Lung (tissue), 11 donors: ENCODE measurements at regions not wholly inside any gene's neighbourhood (a gene's known extent, or its start where the extent isn't known, plus 50 kb on each side); places are given as distances from the start of the nearest gene placed in this dataset.
A peak's percentile ranks its signal among the peaks of the same experiment; 100 is the strongest.

Experiments
- ATAC-seq: fragments of 200-7000 bp; cut with Tn5 transposase; one replicate; pipeline ENCODE4 v1.9.1; 2020; ENCODE audit warnings: moderate number of reproducible peaks; ENCODE audit not compliant: insufficient read depth, low FRiP score
- DNase-seq, 3 donors: peaks; one replicate each; pipeline ENCODE4 v3.0.0-alpha.2; 2013 to 2017
- H3K27ac ChIP-seq, 2 donors: one replicate each; pipeline ENCODE4 v1.5.1; 2013; ENCODE audit warnings: mild to moderate bottlenecking in 2 of 2, moderate library complexity in 2 of 2, control low read depth in 1 of 2, inconsistent platforms in 1 of 2, low read depth in 1 of 2, low read length in 1 of 2
- H3K27me3 ChIP-seq, 3 donors: one replicate each; pipeline ENCODE4 v1.5.1; 2013; ENCODE audit warnings: low read length in 2 of 3; ENCODE audit not compliant: control insufficient read depth in 3 of 3, insufficient read depth in 3 of 3
- H3K36me3 ChIP-seq, 4 donors: one replicate each; pipeline ENCODE4 v1.5.1; 2013; ENCODE audit warnings: low read length in 4 of 4, mild to moderate bottlenecking in 1 of 4, moderate library complexity in 1 of 4; ENCODE audit not compliant: control insufficient read depth in 4 of 4, insufficient read depth in 4 of 4
- H3K4me1 ChIP-seq, 5 donors: one replicate each; pipeline ENCODE4 v1.5.1; 2013; ENCODE audit warnings: low read length in 5 of 5, mild to moderate bottlenecking in 2 of 5, moderate library complexity in 1 of 5; ENCODE audit not compliant: control insufficient read depth in 5 of 5, insufficient read depth in 5 of 5
- H3K4me3 ChIP-seq: one replicate; pipeline ENCODE4 v1.5.1; 2013; ENCODE audit warnings: mild to moderate bottlenecking, control low read depth, moderate library complexity
- H3K9ac ChIP-seq, 2 donors: one replicate each; pipeline ENCODE4 v1.5.1; 2013; ENCODE audit warnings: low read length in 2 of 2, control low read depth in 1 of 2; ENCODE audit not compliant: insufficient read depth in 1 of 2
- H3K9me3 ChIP-seq, 4 donors: one replicate each; pipeline ENCODE4 v1.5.1; 2013; ENCODE audit warnings: low read length in 3 of 4, mild to moderate bottlenecking in 1 of 4, moderate library complexity in 1 of 4; ENCODE audit not compliant: control insufficient read depth in 4 of 4, insufficient read depth in 3 of 4
- WGBS, 2 donors: extraction: QIAGEN DNeasy Blood & Tissue Kit; methylation state at CpG; one replicate each; pipeline ENCODE4 v1.1.7; 2013; 5-methylcytosine and 5-hydroxymethylcytosine counted together
- TF ChIP-seq, protein P1 (sequence below): IDR thresholded peaks from 2 replicates; pipeline ENCODE4 v1.5.1; 2012; ENCODE audit warnings: mild to moderate bottlenecking; ENCODE audit errors: control extremely low read depth, extremely low read depth
- donor health status: control.
- donor health status: control.
- donor health status: Bipolar disorder and iron deficiency.
- donor health status: healthy.
- donor health status: DM: yes; HTN: yes; CAD: no.

- TF ChIP-seq, protein P1, sequence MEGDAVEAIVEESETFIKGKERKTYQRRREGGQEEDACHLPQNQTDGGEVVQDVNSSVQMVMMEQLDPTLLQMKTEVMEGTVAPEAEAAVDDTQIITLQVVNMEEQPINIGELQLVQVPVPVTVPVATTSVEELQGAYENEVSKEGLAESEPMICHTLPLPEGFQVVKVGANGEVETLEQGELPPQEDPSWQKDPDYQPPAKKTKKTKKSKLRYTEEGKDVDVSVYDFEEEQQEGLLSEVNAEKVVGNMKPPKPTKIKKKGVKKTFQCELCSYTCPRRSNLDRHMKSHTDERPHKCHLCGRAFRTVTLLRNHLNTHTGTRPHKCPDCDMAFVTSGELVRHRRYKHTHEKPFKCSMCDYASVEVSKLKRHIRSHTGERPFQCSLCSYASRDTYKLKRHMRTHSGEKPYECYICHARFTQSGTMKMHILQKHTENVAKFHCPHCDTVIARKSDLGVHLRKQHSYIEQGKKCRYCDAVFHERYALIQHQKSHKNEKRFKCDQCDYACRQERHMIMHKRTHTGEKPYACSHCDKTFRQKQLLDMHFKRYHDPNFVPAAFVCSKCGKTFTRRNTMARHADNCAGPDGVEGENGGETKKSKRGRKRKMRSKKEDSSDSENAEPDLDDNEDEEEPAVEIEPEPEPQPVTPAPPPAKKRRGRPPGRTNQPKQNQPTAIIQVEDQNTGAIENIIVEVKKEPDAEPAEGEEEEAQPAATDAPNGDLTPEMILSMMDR: no peak
- H3K27me3 ChIP-seq: no peaks in the 10 kb centered on the region
- H3K36me3 ChIP-seq: no peaks in the 10 kb centered on the region
- no peak overlapping the region for H3K27ac ChIP-seq
- no peak for ATAC-seq
- 90 to 94% methylated on average over 5 of the region's 5 CpGs for WGBS, 2 donors
- H3K4me3 ChIP-seq: no peak overlapping the region
- H3K4me1 ChIP-seq: peaks cover 0 to 10% (median 0%) of the 10 kb centered on the region in 5 donors
- H3K9me3 ChIP-seq: peaks cover 0 to 5% (median 0%) of the 10 kb centered on the region in 4 donors
- DNase-seq: no peak
- H3K9ac ChIP-seq: no peak overlapping the region
Observed at GRCh38 chr3:20529911-20530310, 343.9 kb upstream of the SGO1 start.

GRCh38 chr3:20528180-20528770 is 342.3 kb upstream of the SGO1 start:
- WGBS, 2 donors: 59 to 66% methylated on average over 5 of the region's 5 CpGs
- Histone ChIP-seq H3K4me3 (no peak overlapping the region), H3K27me3 (no peaks in the 10 kb centered on the region), H3K9me3 (peaks cover 0 to 5% (median under 1%) of the 10 kb centered on the region in 4 donors), H3K4me1 (peaks cover 0 to 10% (median 0%) of the 10 kb centered on the region in 5 donors), H3K9ac (no peak overlapping the region), H3K27ac (no peak overlapping the region), H3K36me3 (no peaks in the 10 kb centered on the region)
- ATAC-seq: no peak
- TF ChIP-seq, protein P1: no peak
- peak in 2 of 3 donors; percentile 59 to 66 for DNase-seq

GRCh38 chr3:20527368-20527767 is 341.4 kb upstream of the SGO1 start:
- WGBS, 2 donors: 71 to 81% methylated on average over 1 of the region's 1 CpG
- no peak overlapping the region for H3K9ac ChIP-seq
- peaks cover 0 to 5% (median under 1%) of the 10 kb centered on the region in 4 donors for H3K9me3 ChIP-seq
- H3K27me3 ChIP-seq: no peaks in the 10 kb centered on the region
- H3K4me3 ChIP-seq: no peak overlapping the region
- TF ChIP-seq, protein P1: no peak
- no peak overlapping the region for H3K27ac ChIP-seq
- DNase-seq (no peak), ATAC-seq (no peak)
- H3K4me1 ChIP-seq: peaks cover 0 to 10% (median 0%) of the 10 kb centered on the region in 5 donors
- no peaks in the 10 kb centered on the region for H3K36me3 ChIP-seq

DNA sequence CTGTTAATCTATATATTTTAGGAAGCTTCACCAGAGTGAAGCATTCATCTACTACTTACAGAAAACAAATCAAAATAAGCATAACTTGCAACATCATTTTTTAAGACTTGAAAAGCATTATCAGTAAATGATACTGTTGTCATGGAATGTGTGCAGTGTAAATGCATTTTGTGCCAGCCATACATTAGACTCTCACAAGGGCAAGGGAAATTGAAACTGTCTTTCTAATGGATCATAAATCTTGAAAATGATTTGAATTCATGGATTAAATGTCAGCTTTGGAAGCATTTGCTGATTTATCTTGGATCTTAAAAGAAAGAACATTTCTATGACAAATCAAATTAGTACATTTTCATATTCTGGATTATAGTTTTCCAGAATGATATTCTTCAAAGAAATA is 338.3 kb upstream of the SGO1 start:
- peaks cover 0 to 5% (median under 1%) of the 10 kb centered on the region in 4 donors for H3K9me3 ChIP-seq
- no peak overlapping the region for H3K27ac ChIP-seq
- H3K4me3 ChIP-seq: no peak overlapping the region
- DNase-seq (no peak), ATAC-seq (no peak)
- TF ChIP-seq, protein P1: no peak
- no peaks in the 10 kb centered on the region for H3K27me3 ChIP-seq
- H3K36me3 ChIP-seq: no peaks in the 10 kb centered on the region
- H3K4me1 ChIP-seq: peaks cover 0 to 10% (median 0%) of the 10 kb centered on the region in 5 donors
- no peak overlapping the region for H3K9ac ChIP-seq
